HEK293 (cell line): ENCODE measurements at regions not wholly inside any gene's neighbourhood (a gene's known extent, or its start where the extent isn't known, plus 50 kb on each side); places are given as distances from the start of the nearest gene placed in this dataset.

Experiments used
- CTCF ChIA-PET: fragments of 350-600 bp; formaldehyde crosslinking; extraction: SDS; loops from one replicate; lab custom pipeline; 2021; ENCODE audit warnings: antibody characterized with exemption; lab: Yijun Ruan, JAX
- POLR2A ChIA-PET: fragments of 300-600 bp; formaldehyde crosslinking; extraction: SDS; loops from one replicate; lab custom pipeline; 2020; ENCODE audit warnings: antibody characterized with exemption, inconsistent platforms; lab: Yijun Ruan, JAX
- H3K27ac ChIP-seq: fragments of 200-500 bp; sonication (Bioruptor generic); 2 replicates; pipeline ENCODE4 v1.5.1; 2014; ENCODE audit warnings: low read depth, low read length, control low read depth, inconsistent platforms; ENCODE audit errors: extremely low read depth
- H3K36me3 ChIP-seq, 2 experiments: fragments of 200-500 bp in 1 of 2; sonication (Bioruptor generic) in 1 of 2; 1 replicate in 1 of 2; 2 replicates in 1 of 2; pipeline ENCODE4 v1.5.1; 2014 to 2017; ENCODE audit warnings: inconsistent platforms in 2 of 2, low read length in 2 of 2; ENCODE audit not compliant: control insufficient read depth in 2 of 2, insufficient read depth in 1 of 2
- H3K4me1 ChIP-seq: fragments of 200-500 bp; sonication (Bioruptor generic); 2 replicates; pipeline ENCODE4 v1.5.1; 2014; ENCODE audit warnings: mild to moderate bottlenecking, low read length, inconsistent platforms; ENCODE audit not compliant: control insufficient read depth, insufficient read depth
- H3K4me3 ChIP-seq: 2 replicates; pipeline ENCODE4 v1.5.1; 2011; ENCODE audit warnings: low read depth, mild to moderate bottlenecking, control low read depth, low read length, moderate library complexity
- H3K9me3 ChIP-seq: fragments of 200-500 bp; sonication (Bioruptor generic); 2 replicates; pipeline ENCODE4 v1.5.1; 2014; ENCODE audit warnings: low read depth, low read length, inconsistent platforms; ENCODE audit not compliant: control insufficient read depth, insufficient read depth
- EGR2 ChIP-seq: fragments of 450-650 bp; formaldehyde crosslinking; IDR thresholded peaks from 2 replicates; pipeline ENCODE4 v1.5.1; 2016; ENCODE audit warnings: low read depth, missing biosample characterization, missing genetic modification characterization
- MZF1 ChIP-seq: fragments of 450-650 bp; formaldehyde crosslinking; IDR thresholded peaks from 2 replicates; pipeline ENCODE4 v1.5.1; 2017; ENCODE audit warnings: missing biosample characterization, missing genetic modification characterization, borderline replicate concordance
- PATZ1 ChIP-seq: fragments of 450-650 bp; formaldehyde crosslinking; IDR thresholded peaks from 2 replicates; pipeline ENCODE4 v1.5.1; 2016; ENCODE audit warnings: missing biosample characterization, missing genetic modification characterization
- ZNF16 ChIP-seq: fragments of 450-650 bp; formaldehyde crosslinking; IDR thresholded peaks from 2 replicates; pipeline ENCODE4 v1.5.1; 2016; ENCODE audit warnings: low read depth, missing biosample characterization, missing genetic modification characterization
- ZNF2 ChIP-seq: fragments of 450-650 bp; formaldehyde crosslinking; IDR thresholded peaks from 2 replicates; pipeline ENCODE4 v1.5.1; 2016; ENCODE audit warnings: missing biosample characterization, missing genetic modification characterization
- ZNF239 ChIP-seq: fragments of 450-650 bp; formaldehyde crosslinking; IDR thresholded peaks from 2 replicates; pipeline ENCODE4 v1.5.1; 2016; ENCODE audit warnings: missing biosample characterization, missing genetic modification characterization
- ZNF280D ChIP-seq: fragments of 450-650 bp; formaldehyde crosslinking; IDR thresholded peaks from 2 replicates; pipeline ENCODE4 v1.5.1; 2016; ENCODE audit warnings: missing biosample characterization, missing genetic modification characterization
- ZNF350 ChIP-seq: fragments of 450-650 bp; formaldehyde crosslinking; IDR thresholded peaks from 2 replicates; pipeline ENCODE4 v1.5.0; 2017; ENCODE audit warnings: missing biosample characterization, mild to moderate bottlenecking, missing genetic modification characterization
- ZNF404 ChIP-seq: fragments of 450-650 bp; formaldehyde crosslinking; IDR thresholded peaks from 2 replicates; pipeline ENCODE4 v1.5.1; 2017; ENCODE audit warnings: missing biosample characterization, missing genetic modification characterization
- ZNF433 ChIP-seq: fragments of 450-650 bp; formaldehyde crosslinking; IDR thresholded peaks from 2 replicates; pipeline ENCODE4 v1.5.1; 2016; ENCODE audit warnings: missing biosample characterization, missing genetic modification characterization, low read depth
- ZNF449 ChIP-seq: fragments of 450-650 bp; formaldehyde crosslinking; IDR thresholded peaks from 2 replicates; pipeline ENCODE4 v1.5.1; 2017; ENCODE audit warnings: missing biosample characterization, mild to moderate bottlenecking, missing genetic modification characterization, moderate library complexity
- ZNF514 ChIP-seq: fragments of 450-650 bp; formaldehyde crosslinking; IDR thresholded peaks from 2 replicates; pipeline ENCODE4 v1.5.1; 2016; ENCODE audit warnings: missing biosample characterization, missing genetic modification characterization
- ZNF580 ChIP-seq: fragments of 450-650 bp; formaldehyde crosslinking; IDR thresholded peaks from 2 replicates; pipeline ENCODE4 v1.5.1; 2016; ENCODE audit warnings: missing biosample characterization, missing genetic modification characterization
- ZNF600 ChIP-seq: fragments of 450-650 bp; formaldehyde crosslinking; IDR thresholded peaks from 2 replicates; pipeline ENCODE4 v1.5.1; 2016; ENCODE audit warnings: missing biosample characterization, missing genetic modification characterization
- ZNF624 ChIP-seq: fragments of 450-650 bp; formaldehyde crosslinking; IDR thresholded peaks from 2 replicates; pipeline ENCODE4 v1.5.1; 2017; ENCODE audit warnings: missing biosample characterization, missing genetic modification characterization
- ZNF692 ChIP-seq: fragments of 450-650 bp; formaldehyde crosslinking; IDR thresholded peaks from 2 replicates; pipeline ENCODE4 v1.5.1; 2016; ENCODE audit warnings: missing biosample characterization, missing genetic modification characterization
- ZNF768 ChIP-seq: fragments of 450-650 bp; formaldehyde crosslinking; IDR thresholded peaks from 2 replicates; pipeline ENCODE4 v1.5.1; 2018; ENCODE audit warnings: missing biosample characterization, mild to moderate bottlenecking, missing genetic modification characterization
- ZNF776 ChIP-seq: fragments of 450-650 bp; formaldehyde crosslinking; IDR thresholded peaks from 2 replicates; pipeline ENCODE4 v1.5.0; 2017; ENCODE audit warnings: missing biosample characterization, missing genetic modification characterization, borderline replicate concordance
- ZSCAN23 ChIP-seq: fragments of 450-650 bp; formaldehyde crosslinking; IDR thresholded peaks from 2 replicates; pipeline ENCODE4 v1.5.1; 2016; ENCODE audit warnings: missing biosample characterization, missing genetic modification characterization
- ZSCAN4 ChIP-seq: fragments of 450-650 bp; formaldehyde crosslinking; IDR thresholded peaks from 2 replicates; pipeline ENCODE4 v1.5.1; 2017; ENCODE audit warnings: missing biosample characterization, missing genetic modification characterization

GRCh38 chr15:67002368-67002767, 63.0 kb upstream of the SMAD3 start (continued):
- no peak for TF ChIP-seq PATZ1 (tag by site-specific recombination)
- TF ChIP-seq ZNF239 (tag by site-specific recombination): no peak
- no peak for TF ChIP-seq ZNF776 (tag by site-specific recombination)
- no peak for TF ChIP-seq ZSCAN23 (tag by site-specific recombination)
- TF ChIP-seq ZNF768 (tag by site-specific recombination): no peak

- Histone ChIP-seq H3K4me1 (no peaks in the 10 kb centered on the region), H3K27ac (no peak overlapping the region), H3K36me3 (no peaks in the 10 kb centered on the region), H3K4me3 (no peak overlapping the region), H3K9me3 (no peaks in the 10 kb centered on the region)
- TF ChIP-seq ZNF350 (tag by site-specific recombination) (no peak), ZNF449 (tag by site-specific recombination) (no peak), EGR2 (tag by site-specific recombination) (no peak), ZNF600 (tag by site-specific recombination) (no peak), ZNF692 (tag by site-specific recombination) (no peak), ZNF624 (no peak), ZNF2 (tag by site-specific recombination) (no peak), ZNF404 (tag by site-specific recombination) (no peak), ZNF514 (no peak), MZF1 (tag by site-specific recombination) (no peak), ZNF580 (tag by site-specific recombination) (no peak), ZNF280D (tag by site-specific recombination) (no peak), ZSCAN4 (tag by site-specific recombination) (no peak), ZNF433 (tag by site-specific recombination) (no peak), ZNF16 (tag by site-specific recombination) (no peak)
- CTCF ChIA-PET: interaction anchor here (0.6 to 1.0 kb wide), 6 partner anchors 10 to 232 kb away, joined by 3 to 7 read pairs (median 4); no protein-coding TSS in a partner anchor
- POLR2A ChIA-PET: no interaction called here
Measured at GRCh38 chr15:67003586-67003985, 61.8 kb upstream of the SMAD3 start.
